ENCODE measurements at regions not wholly inside any gene's neighbourhood (a gene's known extent, or its start where the extent isn't known, plus 50 kb on each side); places are given as distances from the start of the nearest gene placed in this dataset.

- Histone ChIP-seq H3K36me3 (ENCODE audit: insufficient read depth, low read length) (no peaks in the 10 kb centered on the region), H3K4me1 (ENCODE audit: insufficient read depth, low read length) (no peaks in the 10 kb centered on the region), H3K9me3 (ENCODE audit: low read length) (no peaks in the 10 kb centered on the region), H3K4me3 (ENCODE audit: low read length) (no peak overlapping the region), H3K27ac (ENCODE audit: low read depth, low read length) (no peak overlapping the region), H3K27me3 (ENCODE audit: insufficient read depth, low read length, poor library complexity, severe bottlenecking) (no peaks in the 10 kb centered on the region)
- POLR2A ChIA-PET: no interaction called here
- CTCF ChIA-PET: interaction anchor here (1.5 kb wide), 1 partner anchor 16 kb away, joined by 4 read pairs; no protein-coding TSS in a partner anchor
- Mint-ChIP-seq H3K36me3 (no peaks in the 10 kb centered on the region), H3K27ac (no peak overlapping the region), H3K27me3 (peaks cover 22 to 36% of the 10 kb centered on the region in 2 donors), H3K4me1 (no peaks in the 10 kb centered on the region), H3K9me3 (no peaks in the 10 kb centered on the region), H3K4me3 (no peak overlapping the region)
- DNase-seq: no peak
Measured at GRCh38 chr1:243902100-243902499, 52.1 kb upstream of the AKT3 start.

Measured in CD8-positive, alpha-beta memory T cell (primary cell).